ENCODE measurements at regions not wholly inside any gene's neighbourhood (a gene's known extent, or its start where the extent isn't known, plus 50 kb on each side); places are given as distances from the start of the nearest gene placed in this dataset.

GRCh38 chr13:111598747-111599146 lies 278.3 kb downstream of the TEX29 start:
- no peak overlapping the region for H4K8ac ChIP-seq (replicated peaks; ENCODE audit: insufficient read length, low read depth, low read length)
- Mint-ChIP-seq H3K4me3 (no peak overlapping the region), H3K27ac (no peak overlapping the region)

More at GRCh38 chr13:111598747-111599146, 278.3 kb downstream of the TEX29 start:
- Histone ChIP-seq H3K9ac (ENCODE audit: extremely low read depth, insufficient read length, low read length) (no peak overlapping the region), H2AFZ (ENCODE audit: low read length) (no peak overlapping the region), H3K79me1 (ENCODE audit: insufficient read depth, low read depth, low read length, poor library complexity, severe bottlenecking) (no peaks in the 10 kb centered on the region), H3K27me3 (ENCODE audit: insufficient read depth, low read length) (0 out of 2 replicates have a peak, but pooled peaks cover 2% of the 10 kb centered on the region), H3K56ac (ENCODE audit: insufficient read length, low read depth, low read length) (no peak overlapping the region), H4K91ac (ENCODE audit: insufficient read length, low read depth, low read length) (no peak overlapping the region), H3K18ac (ENCODE audit: insufficient read length, low read depth, low read length) (no peak overlapping the region), H2BK12ac (ENCODE audit: insufficient read length, low read depth, low read length) (no peak overlapping the region), H2BK5ac (ENCODE audit: insufficient read length, low read length) (no peak overlapping the region), H3K23me2 (ENCODE audit: insufficient read length, low read depth, low read length, poor library complexity, severe bottlenecking) (no peaks in the 10 kb centered on the region), H4K5ac (ENCODE audit: insufficient read length, low read depth, low read length) (no peak overlapping the region), H2BK20ac (ENCODE audit: low read depth, low read length, poor library complexity, severe bottlenecking) (no peak overlapping the region), H2BK15ac (ENCODE audit: low read depth, low read length) (no peak overlapping the region), H3K4ac (ENCODE audit: low read depth, low read length) (no peak overlapping the region), H3K4me2 (ENCODE audit: insufficient read depth, insufficient read length, low read length) (no peak overlapping the region), H2BK120ac (ENCODE audit: low read depth, low read length, poor library complexity, severe bottlenecking) (no peak overlapping the region), H3K23ac (ENCODE audit: insufficient read length, low read depth, low read length) (no peak overlapping the region), H3K4me1 (ENCODE audit: insufficient read depth, low read length) (no peaks in the 10 kb centered on the region; the same call in 1 of the 2 replicates), H3K79me2 (ENCODE audit: insufficient read depth, low read length) (no peaks in the 10 kb centered on the region), H3K27ac (ENCODE audit: insufficient read length, low read depth, low read length) (no peak overlapping the region), H3T11ph (ENCODE audit: low read length) (no peak overlapping the region), H2AK5ac (ENCODE audit: insufficient read length, low read length) (no peak overlapping the region), H3K14ac (ENCODE audit: insufficient read depth, low read length) (no peak overlapping the region), H3K9me3 (ENCODE audit: control insufficient read depth, low read depth, low read length) (no peaks in the 10 kb centered on the region), H4K20me1 (ENCODE audit: control insufficient read depth, insufficient read depth, insufficient read length) (no peaks in the 10 kb centered on the region)
- Mint-ChIP-seq H3K27me3 (ENCODE audit: low read depth) (peaks cover 26% of the 10 kb centered on the region), H3K4me1 (peaks cover 28 to 34% of the 10 kb centered on the region in 2 experiments), H3K36me3 (ENCODE audit: insufficient read depth in 1 of 3, low read depth in 3 of 3) (peaks cover 0 to 7% (median 6%) of the 10 kb centered on the region in 3 experiments; a peak in 2 of 7 replicates), H3K9me3 (peaks cover 8 to 13% of the 10 kb centered on the region in 2 experiments; a peak in 4 of 5 replicates)
- no peak for TF ChIP-seq CTCF (conservative IDR thresholded peaks at IDR 0.05)
- no CpG with 5 or more reads among the region's 7 CpGs for WGBS (ENCODE audit: extremely low coverage, insufficient read length, low lambda C conversion rate)
- peak; percentile 16 for DNase-seq
